ENCODE measurements at regions not wholly inside any gene's neighbourhood (a gene's known extent, or its start where the extent isn't known, plus 50 kb on each side); places are given as distances from the start of the nearest gene placed in this dataset.
A peak's percentile ranks its signal among the peaks of the same experiment; 100 is the strongest.

GRCh38 chr20:60455272-60455671 is 497.0 kb downstream of the CDH26 start:
- no peak overlapping the region for H3K4me3 ChIP-seq (ENCODE audit: low read depth, low read length)
- DNase-seq (ENCODE audit: low read depth), result no peak
- TF ChIP-seq CTCF (IDR thresholded peaks at IDR 0.05; ENCODE audit: insufficient read depth, low read depth, low read length), result no peak

- H3K4me3 ChIP-seq (ENCODE audit: low read depth, low read length), result no peak overlapping the region
- no peak for TF ChIP-seq CTCF (IDR thresholded peaks at IDR 0.05; ENCODE audit: insufficient read depth, low read depth, low read length)
- DNase-seq (ENCODE audit: low read depth), result no peak
These were observed 501.0 kb downstream of the CDH26 start for GRCh38 chr20:60459212-60459611.

- DNase-seq (ENCODE audit: low read depth), result no peak
- H3K4me3 ChIP-seq (ENCODE audit: low read depth, low read length), result no peak overlapping the region
- no peak for TF ChIP-seq CTCF (IDR thresholded peaks at IDR 0.05; ENCODE audit: insufficient read depth, low read depth, low read length)
These were observed 503.8 kb downstream of the CDH26 start for GRCh38 chr20:60461993-60462392.

GRCh38 chr20:60463798-60464197 is 505.6 kb downstream of the CDH26 start:
- no peak overlapping the region for H3K4me3 ChIP-seq (ENCODE audit: low read depth, low read length)
- no peak for DNase-seq (ENCODE audit: low read depth)
- TF ChIP-seq CTCF (IDR thresholded peaks at IDR 0.05; ENCODE audit: insufficient read depth, low read depth, low read length), result no peak

GRCh38 chr20:60465439-60465838 is 507.2 kb downstream of the CDH26 start:
- DNase-seq (ENCODE audit: low read depth), result no peak
- H3K4me3 ChIP-seq (ENCODE audit: low read depth, low read length), result no peak overlapping the region
- TF ChIP-seq CTCF (IDR thresholded peaks at IDR 0.05; ENCODE audit: insufficient read depth, low read depth, low read length), result no peak

- no peak overlapping the region for H3K4me3 ChIP-seq (ENCODE audit: low read depth, low read length)
- DNase-seq (ENCODE audit: low read depth), result peak; percentile 6
- no peak for TF ChIP-seq CTCF (IDR thresholded peaks at IDR 0.05; ENCODE audit: insufficient read depth, low read depth, low read length)
These were observed 507.9 kb downstream of the CDH26 start for GRCh38 chr20:60465993-60466686.

- no peak overlapping the region for H3K4me3 ChIP-seq (ENCODE audit: low read depth, low read length)
- no peak for DNase-seq (ENCODE audit: low read depth)
- TF ChIP-seq CTCF (IDR thresholded peaks at IDR 0.05; ENCODE audit: insufficient read depth, low read depth, low read length), result no peak
These were observed 508.4 kb downstream of the CDH26 start for GRCh38 chr20:60466687-60467022.
